HG03521 (cell line): ENCODE measurements at regions not wholly inside any gene's neighbourhood (a gene's known extent, or its start where the extent isn't known, plus 50 kb on each side); places are given as distances from the start of the nearest gene placed in this dataset.

Experiments used
- ATAC-seq: cut with Tn5 transposase; IDR thresholded peaks from one replicate; pipeline ENCODE4 v1.9.1; 2021; ENCODE audit warnings: mild to moderate bottlenecking, moderate library complexity; ENCODE audit not compliant: unreplicated experiment

DNA sequence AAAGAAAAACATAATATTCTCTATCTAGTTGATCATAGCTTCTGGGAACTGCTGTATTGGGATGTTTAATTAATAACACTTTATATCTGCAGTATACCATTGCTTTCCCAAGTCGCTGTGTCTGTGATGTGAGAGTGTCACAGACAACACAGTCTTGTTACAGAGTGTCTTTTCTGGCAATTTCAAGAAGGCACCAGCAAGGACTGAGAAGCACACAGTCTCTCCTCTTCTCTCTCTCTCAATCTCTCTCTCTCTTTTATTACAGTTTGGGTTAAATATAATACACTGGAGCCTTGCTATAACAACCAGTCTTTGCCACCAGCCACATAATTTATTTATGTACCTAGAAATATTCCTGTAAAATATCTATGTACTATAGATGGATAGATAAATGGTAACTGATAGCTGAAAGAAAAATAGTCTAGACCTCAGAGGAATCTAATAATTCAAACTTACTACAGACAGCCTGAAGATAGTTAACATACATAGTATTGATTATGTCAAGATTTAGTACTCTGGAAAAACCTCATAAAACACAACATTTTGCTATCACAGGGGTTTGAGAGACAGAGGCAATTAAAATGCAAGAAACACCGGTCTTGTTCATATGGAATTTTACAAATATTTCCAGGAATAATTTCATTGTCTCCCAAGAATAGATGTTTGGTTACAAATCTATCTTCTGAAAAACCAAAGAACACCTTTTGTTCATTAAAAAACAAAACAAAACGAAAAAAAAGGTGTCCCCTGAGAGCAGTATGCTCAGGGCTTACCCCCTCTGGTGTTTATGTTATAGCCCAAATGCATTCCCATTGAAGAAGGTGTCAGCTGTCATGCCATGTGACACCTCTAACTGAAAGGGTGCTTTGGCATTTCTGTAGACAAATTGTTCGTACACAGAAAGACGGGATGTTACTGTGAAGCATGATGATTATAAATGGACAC lies 507.8 kb downstream of the TBC1D4 start:
- ATAC-seq, result no peak

DNA sequence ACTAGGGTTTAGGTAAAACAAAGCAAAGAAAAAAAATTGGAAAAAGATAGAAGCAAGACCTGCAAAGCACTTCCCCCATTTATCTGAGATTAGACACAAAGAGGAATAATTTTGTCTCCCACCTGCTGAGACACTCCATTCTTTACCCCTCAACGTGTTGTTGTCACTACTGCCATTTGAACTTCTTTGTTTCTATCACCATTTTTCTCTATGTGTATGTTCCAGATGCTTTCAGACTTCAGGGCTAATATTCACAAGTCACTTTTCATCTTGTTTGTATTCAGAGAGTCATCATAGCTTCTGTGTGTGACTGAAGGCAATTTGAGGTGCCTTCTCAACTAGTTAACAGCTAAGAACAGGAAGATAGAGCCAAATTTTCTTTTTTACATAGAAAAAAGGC lies 512.5 kb downstream of the TBC1D4 start:
- no peak for ATAC-seq

DNA sequence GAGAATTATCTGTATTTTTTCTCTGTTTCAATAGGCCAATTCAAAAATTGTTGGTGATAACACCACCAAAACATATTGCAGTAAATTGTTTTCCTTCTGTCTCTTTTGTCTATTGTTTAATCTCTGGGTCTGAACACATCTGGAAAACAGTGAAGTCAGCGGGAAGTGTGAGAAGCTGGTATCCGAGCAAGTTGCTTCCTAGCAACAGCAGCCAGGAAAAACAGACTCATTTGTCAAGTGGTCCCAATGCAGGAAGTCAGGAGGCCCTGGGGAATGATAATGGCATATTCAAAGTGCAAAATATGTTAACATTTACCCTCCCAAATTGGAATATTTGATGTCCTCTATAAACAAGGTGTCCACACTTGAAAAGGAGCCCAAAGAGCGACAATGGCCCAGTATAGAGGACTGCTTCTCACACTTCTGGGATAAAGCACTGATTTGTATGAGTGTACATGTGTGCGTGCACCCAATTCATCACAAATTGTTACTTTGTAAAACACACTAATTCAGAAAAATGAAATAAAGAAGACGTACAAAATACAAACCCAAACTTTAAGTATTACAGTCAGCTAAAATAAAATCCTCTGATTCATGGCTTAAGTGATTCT lies 515.0 kb downstream of the TBC1D4 start:
- ATAC-seq, result no peak

- ATAC-seq, result no peak
Measured at GRCh38 chr13:74966275-74966674, 515.7 kb downstream of the TBC1D4 start.

DNA sequence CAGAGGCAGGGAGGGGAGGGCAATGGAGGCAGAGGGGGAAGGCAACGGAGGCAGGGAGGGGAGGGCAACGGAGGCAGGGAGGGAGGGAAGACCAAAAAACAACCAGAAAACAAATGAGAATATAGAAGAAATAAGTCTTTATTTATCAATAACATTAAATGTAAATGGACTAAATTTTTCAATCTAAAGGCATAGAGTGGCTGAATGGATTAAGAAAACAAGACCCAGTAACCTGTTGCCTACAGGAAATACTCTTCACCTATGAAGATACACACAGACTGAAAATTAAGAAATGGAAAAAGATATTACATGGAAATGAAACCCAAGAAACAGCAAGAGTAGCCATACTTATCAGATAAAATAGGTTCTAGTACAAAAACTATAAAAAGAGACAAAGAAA lies 536.3 kb downstream of the TBC1D4 start:
- ATAC-seq, result no peak

- no peak for ATAC-seq
Measured at GRCh38 chr13:74931698-74932433, 550.1 kb downstream of the TBC1D4 start.

GRCh38 chr13:74930402-74931165 lies 551.4 kb downstream of the TBC1D4 start:
- no peak for ATAC-seq

DNA sequence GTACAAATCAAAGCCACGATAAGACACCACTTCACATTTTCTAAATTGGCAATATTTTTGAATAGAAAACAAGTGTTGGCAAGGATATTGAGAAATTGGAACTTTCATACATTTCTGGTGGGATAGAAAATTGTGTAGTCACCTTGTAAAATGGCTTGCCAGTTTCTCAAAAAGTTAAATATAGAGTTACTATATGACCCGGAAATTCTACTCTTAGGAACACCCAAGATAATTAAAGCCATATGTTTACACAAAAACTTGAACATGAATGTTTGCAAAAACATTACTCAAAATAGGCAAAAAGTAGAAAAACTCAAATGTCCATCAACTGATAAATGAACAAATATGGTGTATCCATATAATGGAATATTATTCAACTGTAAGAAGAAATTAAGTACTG lies 552.5 kb downstream of the TBC1D4 start:
- ATAC-seq, result no peak

DNA sequence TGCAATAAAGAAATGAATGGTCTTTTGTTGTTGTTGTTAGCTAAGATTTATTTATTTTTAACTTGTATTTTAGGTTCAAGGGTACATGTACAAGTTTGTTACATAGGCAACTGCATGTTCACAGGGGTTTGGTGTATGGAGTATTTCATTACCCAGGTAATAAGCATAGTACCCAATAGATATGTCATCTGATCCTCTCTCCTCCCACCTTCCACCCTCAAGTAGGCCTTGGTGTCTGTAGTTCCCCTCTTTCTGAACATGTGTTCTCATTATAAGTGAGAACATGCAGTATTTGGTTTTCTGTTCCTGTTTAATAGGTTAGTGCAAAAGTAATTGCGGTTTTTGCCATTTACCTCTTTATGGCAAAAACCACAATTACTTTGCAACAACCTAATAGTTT lies 554.1 kb downstream of the TBC1D4 start:
- no peak for ATAC-seq

- ATAC-seq, result no peak
Measured at GRCh38 chr13:74922963-74923362, 559.0 kb downstream of the TBC1D4 start.

DNA sequence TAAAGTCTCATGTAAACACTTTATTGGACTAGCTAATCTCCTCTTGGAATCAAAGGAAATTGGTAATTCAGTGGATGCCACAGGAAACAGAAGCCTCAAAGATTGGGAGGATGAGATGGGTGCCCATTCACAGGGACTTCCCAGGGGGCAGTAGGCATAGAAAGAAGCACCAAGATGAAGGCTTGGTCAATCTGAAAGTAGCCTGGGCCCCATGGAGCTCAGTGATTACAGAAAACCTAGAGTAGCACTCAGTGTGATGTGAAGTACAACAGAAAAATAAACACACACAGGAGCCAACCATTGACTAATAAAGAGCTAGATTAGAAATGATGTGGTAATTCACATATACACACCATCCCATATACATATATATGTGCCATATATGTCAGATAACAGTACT lies 560.6 kb downstream of the TBC1D4 start:
- ATAC-seq, result no peak

DNA sequence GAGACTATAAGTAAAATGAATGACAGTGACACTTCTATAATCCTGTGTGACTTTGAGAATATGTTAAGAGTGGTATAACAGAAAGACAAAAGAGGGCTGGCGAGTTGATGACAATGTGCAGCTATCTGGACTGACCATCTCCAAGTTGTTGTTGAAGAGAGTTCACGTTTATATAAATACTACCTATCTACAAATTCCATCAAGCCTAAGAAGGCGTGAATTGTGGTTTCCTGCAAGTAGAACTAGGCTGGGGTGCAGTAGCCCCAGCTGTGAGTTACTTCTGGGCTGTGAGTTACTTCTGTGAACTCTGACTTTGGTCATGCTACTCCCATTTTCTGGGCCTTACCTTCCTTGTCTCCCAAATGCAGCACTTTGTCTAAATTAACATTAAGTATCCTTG lies 561.0 kb downstream of the TBC1D4 start:
- ATAC-seq, result no peak

DNA sequence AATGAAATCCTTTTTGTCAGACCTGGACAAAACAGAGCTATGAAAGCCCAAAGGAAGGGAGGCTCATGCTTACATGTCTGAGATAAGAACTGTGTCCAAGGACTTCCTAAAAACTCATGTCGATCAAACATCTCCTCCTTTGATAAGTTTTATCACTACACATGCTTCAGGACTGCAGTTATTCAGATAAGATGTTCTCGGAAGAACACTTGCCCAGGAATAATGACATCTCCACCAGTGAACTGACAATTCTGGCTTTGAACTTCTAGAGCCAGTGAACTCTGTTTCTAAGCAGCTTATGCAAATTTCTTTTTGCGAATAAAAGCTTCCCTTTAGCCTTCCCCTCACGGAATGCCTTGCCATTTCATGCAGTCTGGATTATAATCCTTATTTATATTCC lies 561.6 kb downstream of the TBC1D4 start:
- no peak for ATAC-seq

- ATAC-seq, result no peak
Measured at GRCh38 chr13:74919914-74920313, 562.1 kb downstream of the TBC1D4 start.

DNA sequence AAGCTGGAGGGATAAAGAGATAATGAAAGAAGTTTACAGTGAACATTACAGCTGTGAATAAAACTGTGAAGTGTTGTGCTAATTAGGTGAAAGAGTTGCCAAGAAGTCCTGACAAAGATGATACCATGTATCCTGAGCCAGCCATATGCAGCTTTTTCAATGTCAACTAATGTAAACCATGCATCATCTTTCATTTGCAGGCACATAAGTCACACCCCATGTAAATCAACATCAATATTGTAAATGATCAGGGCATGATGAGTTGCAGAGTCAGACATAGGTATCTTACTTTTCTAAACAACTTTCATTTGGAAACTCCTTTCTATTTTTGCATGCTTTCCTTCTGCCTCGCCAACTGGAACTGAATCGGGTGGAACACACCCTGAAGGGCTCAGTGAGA lies 569.1 kb downstream of the TBC1D4 start:
- ATAC-seq, result no peak

DNA sequence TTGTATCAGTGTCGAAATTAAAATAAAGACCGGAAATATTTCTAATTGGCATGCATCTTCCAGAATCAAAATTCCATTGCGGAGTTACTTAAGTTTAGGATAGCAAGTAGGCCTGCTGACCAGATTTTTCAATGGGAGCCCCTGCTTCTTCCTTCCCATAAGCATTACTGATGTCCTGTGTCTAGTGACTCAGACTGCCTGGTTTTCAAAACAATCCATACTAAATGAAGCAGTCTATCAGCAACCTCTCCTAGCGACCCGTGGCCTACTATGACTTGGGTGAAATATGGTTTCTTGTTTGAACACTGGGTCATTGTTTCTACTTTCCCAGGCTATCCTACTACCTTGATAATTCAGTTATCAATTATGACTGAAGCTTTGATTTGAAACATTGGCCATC lies 571.6 kb downstream of the TBC1D4 start:
- ATAC-seq, result no peak

DNA sequence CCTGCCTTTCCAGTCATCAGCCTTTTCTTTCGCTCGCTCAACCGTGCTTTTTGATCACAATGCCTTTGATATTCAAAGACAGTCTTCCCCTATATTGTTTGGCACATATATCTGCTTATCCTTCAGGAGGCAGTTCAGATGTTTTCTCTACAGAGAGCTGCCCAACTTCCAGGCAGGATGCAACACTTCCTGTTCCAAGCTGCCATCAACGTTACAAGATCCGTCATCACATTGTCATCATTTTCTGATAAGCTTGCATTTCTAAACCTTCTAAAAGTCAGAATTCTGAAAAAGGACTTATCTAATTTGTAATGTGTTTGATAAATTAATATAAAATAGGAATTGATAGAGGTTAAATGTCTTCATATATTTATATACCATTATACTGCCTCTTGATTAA lies 574.2 kb downstream of the TBC1D4 start:
- no peak for ATAC-seq

- no peak for ATAC-seq
Measured at GRCh38 chr13:74904556-74904955, 577.4 kb downstream of the TBC1D4 start.

GRCh38 chr13:74895042-74895796 lies 586.8 kb downstream of the TBC1D4 start:
- no peak for ATAC-seq

GRCh38 chr13:74892096-74892495 lies 589.9 kb downstream of the TBC1D4 start:
- ATAC-seq, result no peak
